T-helper 2 cell (primary cell): ENCODE measurements at regions not wholly inside any gene's neighbourhood (a gene's known extent, or its start where the extent isn't known, plus 50 kb on each side); places are given as distances from the start of the nearest gene placed in this dataset.

Source experiments
- DNase-seq, 5 experiments: peaks; one replicate each; pipeline versions ENCODE4 v3.0.0 to v3.0.0-alpha.2; 2012 to 2022

DNA sequence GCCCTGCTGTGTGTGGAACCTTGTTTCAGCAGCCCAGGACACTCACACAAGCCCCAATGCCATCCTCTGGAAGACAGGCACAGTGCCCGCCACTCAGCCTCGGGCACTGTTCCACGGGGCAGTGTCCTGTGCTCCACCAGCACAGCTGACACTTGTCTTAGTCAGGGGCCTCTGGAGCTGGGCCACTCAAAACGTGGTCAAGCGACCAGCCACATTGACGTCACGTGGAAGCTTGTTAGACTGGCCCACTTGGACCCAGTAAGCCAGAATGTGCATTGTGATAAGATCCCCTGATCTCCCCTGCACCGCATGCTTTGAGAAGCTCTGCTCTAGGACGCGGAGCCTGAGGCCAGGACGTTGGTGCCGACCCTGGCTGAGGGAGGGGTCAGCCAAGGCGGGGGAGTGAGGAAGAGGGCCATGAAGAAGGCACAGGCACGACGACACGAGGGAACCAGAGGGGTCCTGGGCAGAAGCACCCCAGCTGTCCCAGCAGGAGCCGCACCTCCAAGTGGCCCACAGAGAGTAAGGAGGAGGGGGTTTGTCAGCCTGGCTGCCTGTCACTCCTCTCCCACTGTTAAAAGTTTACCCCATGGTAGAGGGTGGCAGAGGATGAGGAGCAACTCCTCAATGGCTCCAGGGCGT lies 64.6 kb downstream of the LINC01488 start:
- DNase-seq, result no peak

DNA sequence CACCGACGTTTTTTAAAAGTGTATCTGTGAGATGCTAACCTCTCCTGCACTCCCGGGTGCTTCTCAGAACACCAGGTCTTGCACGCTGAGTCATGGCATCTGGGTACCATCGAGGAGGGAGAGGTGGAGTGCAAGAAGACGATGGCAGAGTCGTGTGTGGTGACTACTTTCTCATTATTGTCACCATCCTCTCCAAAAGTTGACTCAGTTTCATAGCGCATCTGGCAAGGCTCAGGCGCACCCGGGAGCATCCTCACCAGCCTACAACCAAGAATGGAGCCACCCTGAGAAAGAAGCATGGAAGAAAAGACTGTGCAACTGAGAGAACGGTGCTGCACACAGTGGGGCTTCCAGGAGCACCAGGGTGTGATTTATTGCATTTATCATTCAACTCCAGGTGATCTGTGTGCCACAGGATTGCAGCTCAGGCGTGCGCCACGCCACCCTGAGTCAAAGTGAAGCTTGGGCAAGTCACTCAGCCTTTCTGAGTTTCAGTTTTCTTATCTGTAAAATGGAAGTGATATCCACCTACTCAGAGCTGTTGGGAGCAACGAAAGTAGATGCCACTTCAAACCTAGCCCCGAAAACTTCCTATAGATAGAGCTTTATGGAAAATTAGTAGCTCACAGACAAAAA lies 65.4 kb downstream of the LINC01488 start:
- DNase-seq, result peak in 2 of 5 experiments; percentile 45 to 49

DNA sequence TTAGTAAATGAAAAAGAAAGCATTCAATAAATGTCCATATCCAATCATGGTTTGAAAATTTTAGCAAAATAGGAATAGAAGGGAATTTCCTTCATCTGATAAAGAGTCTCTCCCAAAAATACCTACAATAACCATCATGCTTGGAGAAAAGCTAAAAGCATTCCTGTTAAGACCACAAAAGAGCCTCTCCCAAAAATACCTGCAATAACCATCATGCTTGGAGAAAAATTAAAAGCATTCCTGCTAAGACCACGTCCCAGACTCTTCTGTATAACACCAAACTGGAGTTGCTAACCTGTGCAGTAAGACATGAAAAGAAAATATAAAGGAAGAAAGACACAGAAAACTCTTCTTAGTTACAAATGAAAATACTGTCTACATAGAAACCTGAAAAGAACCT lies 69.4 kb downstream of the LINC01488 start:
- no peak for DNase-seq

DNA sequence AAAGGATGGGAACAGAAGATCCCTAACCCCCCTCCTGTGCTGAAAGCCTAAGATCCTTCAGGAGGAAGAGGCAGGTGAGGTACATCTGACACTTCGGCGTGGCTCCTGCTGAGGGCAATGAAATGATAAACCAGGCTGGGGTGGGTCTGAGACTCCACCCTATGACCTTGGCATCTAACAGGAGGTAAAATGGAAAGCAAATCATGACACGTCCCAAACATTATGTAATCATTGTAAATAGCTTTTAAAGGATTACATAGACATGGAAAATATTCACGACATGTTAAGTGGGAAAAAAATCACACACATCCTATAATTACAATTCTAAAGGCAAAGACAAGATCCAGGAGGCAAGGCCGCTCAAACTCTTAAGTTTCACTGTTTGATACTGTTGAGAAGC lies 70.5 kb downstream of the LINC01488 start:
- no peak for DNase-seq

DNA sequence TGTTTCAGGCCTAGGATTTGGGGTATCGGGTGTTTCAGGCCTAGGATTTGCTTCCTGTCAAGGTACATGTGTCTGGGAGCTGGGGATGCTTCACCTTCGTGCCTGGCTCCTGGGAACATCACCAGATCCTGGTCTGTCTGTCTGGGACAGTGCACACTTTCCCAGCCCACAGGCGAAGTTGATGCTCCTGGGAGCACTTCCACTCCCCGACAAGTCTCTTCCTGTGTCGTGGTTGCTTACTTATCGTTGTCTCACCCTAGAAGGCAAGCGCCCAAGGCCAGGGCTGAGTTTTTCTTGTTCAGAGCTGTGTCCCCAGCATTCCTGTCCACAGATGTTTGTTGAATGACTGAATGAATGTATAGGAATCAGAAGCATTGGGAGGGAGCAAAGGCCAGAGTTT lies 71.5 kb downstream of the LINC01488 start:
- no peak for DNase-seq

DNA sequence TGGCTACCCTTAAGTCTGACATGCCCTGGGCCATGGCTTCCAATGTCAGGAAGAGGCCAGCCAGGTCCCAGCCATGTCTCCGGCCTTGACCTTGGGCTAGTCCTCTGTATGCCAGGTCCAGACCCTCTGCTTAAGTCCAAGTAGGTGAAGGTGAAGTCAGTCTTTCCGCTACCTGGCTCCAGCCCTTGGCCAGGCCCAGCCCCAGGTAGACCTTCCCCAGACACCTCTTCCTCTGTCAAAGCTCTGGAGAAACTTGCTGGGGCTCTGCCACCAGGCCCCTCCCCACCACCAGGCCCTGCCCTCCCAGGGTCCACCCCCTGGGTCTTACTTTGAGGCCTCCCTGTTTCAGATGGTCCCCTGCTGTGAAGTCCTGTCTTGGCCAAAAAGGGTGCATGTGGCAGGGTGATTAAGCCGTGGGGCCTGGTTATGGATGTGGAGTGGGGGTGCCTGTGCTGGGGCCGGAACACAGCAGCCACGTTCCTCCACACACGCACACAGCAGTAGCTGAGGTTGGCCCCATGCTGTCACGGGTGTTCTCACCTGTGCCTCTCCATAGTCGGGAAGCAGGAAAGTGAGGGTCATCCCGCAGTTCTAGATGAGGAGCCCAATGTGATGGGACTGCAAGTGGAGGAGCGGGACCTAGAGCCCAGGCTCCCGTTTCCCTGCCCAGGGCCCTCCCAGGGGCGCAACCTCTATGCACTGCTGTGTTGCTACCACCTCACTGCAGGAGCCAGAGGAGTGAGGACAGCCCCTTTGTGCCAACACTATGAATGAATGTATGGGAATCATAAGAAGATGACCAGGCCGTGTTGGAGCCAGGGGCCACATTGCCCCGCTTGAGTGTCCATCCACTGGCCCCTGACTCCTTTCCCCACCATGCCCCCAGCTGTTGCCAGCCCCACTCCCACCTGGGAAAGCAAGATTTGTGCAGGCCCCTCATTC lies 72.2 kb downstream of the LINC01488 start:
- no peak for DNase-seq

DNA sequence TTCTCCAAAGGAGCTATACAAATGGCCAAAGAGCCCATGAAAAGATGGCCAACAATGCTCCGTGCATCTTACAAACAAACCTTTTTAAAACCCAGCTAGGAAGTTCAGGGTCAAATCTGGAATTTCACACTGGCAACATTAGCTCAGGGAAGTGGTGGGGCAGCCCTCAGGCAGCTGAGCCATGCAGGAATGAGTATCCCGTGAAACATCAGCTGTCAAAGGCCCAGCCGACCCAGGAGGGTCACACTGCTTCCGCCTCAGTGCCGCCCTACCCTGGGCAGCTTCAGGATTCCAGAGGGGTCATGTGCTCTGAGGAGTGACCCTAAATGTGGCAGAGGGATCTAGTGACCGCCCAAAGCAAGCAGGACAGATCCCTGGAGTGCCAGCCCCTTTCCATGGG lies 73.4 kb downstream of the LINC01488 start:
- DNase-seq, result no peak

DNA sequence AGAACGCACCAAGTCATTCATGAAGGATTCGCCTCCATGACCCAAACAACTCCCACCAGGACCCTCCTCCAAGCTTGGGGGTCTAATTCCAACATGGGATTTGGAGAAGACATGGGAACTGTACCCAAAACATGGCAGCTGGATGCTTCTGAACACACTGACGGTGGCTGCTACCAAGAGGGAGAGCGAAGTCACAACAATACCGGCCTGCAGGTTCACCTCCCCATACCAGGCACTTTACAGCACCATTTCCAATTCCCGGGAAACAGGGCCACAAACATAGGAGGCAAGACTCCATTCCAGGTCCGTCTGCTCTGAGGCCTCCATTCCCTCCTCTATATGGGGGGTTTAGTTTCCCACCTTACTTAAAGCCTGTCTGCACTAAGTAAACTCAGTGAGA lies 75.8 kb downstream of the LINC01488 start:
- no peak for DNase-seq

DNA sequence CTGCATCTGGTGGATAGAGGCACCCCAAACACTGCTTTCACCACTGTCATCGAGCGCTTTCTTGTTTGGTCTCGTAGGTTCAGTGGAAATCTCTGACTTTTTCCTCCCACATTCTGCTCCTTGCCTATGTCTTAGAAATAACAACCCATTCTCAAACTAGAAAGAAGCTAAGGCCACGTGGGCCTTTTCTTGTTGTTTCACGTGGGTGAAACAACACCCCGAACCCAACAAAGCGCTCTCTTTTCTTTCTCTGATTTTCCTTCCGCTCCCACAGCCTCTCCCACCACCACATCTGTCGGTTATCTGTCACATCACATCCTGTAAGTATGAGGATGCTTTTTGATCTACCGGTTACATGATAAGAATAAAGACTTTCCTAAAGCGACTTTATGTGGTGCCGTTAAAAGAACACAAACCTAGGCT lies 77.1 kb downstream of the LINC01488 start:
- peak in 4 of 5 experiments; percentile 6 to 28 (median 12) for DNase-seq

DNA sequence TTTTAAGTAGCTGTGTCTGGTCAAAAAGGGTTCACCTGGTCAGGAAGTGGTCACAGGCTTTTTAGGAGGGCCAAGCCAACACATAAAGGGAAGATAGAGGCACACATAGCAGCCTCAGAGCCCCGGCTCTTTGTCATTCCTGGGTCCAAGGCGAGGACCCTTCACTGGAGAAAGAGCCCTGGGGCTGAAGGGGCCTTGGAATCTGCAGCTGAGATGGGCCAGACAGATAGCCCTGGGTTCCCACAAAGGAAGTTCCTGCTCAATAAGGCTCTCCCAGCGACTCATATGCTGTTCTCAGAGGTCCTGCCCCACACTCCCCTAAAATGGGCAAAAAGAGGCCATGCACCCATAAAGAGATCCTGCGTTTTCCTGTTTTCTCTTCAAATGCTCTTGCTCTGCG lies 77.7 kb downstream of the LINC01488 start:
- DNase-seq, result no peak

DNA sequence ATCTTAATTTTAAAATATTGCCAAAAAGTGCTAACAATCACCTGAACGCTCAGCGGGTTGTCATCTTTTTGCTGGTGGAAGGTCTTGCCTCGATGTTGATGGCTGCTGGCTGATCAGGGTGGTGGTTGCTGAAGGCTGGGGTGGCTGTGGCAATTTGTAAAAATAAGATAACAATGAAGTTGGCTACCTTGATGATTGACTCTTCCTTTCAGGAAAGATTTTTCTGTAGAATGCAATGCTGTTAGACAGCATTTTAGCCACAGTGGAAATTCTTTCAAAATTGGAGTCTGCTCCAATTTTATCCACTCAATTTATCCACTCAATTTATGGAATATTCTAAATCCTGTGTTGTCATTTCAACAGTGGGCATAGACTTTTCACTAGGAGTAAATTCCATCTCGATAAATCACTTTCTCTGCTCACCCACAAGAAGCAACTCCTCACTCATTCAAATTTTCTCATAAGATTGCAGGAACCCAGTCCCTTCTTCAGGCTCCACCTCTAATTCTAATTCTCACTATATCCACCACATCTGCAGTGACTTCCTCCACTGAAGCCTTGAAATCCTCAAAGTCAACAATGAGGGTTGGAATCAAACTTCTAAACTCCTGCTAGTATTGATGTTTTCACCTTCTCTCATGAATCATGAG lies 78.8 kb downstream of the LINC01488 start:
- DNase-seq, result no peak

DNA sequence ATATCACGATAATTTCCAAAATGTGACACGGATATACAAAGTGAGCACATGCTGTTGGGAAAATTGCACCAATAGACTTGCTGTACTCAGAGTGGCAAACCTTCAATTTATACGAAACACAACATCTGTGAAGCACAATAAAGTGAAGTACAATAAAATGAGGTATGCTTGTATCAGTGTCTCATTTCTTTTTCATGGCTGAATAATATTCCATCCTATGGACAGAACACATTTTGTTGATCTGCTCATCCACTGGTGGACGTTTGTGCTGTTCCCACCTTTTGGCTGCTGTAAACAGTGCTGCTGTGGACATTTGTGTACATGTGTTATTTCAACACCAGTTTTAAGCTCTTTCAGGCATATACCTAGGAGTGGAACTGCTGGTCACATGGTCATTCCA lies 78.7 kb upstream of the CCND1 start:
- no peak for DNase-seq

DNA sequence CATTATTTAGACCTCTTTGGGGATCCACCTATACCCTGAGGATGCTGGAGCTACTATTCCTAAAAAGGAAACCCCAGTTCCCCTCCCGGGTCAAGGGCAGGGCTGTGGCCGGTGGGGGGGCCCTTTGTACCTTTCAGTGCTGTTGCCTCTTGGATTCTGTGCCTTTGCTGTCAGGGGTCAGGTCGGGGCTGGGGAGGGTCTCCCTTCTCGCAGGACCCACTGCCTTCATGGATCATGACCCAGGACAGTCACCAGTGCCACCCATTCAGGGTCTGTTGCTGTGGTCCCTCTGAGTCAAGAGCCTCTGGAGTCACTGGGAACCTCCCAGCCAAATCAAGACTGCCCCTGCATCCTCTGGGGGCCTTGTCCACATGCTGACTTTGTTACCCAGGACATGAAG lies 78.1 kb upstream of the CCND1 start:
- DNase-seq, result no peak

DNA sequence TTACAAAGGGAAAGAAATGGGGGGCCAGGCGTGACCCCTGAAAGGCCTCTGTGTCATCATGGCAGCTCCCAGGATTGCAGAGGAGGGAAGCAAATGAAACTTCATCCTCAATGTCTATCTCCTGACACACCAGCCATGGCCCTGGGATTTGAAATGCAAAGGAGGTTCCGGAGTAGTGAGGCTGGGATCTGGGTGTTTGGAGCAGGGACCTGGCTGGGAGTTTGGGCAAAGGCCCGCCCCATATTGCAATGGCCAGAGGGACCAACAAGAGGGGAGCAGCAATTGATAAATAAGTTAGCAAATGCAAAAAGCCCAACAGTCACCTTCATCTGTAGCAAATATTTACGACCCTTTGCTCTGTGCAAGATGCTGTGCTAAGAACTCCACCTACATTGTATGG lies 77.7 kb upstream of the CCND1 start:
- DNase-seq, result no peak

DNA sequence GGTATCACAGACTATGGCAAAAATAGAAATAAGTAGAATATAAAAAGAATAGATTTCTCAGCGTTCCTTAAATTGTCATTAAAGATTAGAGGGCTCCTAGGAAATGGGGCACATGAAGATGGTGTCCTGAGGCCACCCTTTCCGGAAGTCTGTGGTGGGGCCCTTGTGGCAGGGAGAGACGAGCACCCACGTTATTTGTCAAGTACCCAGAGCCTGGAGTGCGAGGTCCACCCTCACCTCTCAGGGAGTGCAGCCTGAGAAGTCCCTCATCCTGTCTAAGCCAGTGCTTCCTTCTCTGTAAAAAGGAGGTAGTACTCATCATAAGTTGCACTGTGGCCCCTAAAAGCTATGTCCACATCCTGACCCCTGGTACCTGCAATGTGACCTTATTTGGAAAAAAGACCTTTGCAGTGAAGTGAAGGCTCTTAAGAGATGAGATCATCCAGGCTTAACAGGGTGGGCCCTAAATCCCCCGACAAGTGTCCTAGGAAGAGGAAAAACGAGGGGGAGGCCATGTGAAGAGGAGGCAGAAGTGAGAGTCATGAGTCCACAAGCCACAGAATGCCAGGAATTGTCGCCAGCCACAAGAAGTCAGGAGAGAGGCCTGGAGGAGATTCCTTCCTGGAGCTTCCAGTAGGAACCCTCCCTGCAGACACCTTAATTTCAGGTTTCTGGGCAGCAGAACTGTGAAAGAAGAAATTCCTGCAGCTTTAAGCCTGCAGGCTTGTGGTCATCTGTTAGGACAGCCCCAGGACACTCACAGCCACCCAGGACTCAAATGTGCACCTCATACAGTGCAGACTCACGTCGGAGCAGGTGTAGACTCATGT lies 76.8 kb upstream of the CCND1 start:
- no peak for DNase-seq

DNA sequence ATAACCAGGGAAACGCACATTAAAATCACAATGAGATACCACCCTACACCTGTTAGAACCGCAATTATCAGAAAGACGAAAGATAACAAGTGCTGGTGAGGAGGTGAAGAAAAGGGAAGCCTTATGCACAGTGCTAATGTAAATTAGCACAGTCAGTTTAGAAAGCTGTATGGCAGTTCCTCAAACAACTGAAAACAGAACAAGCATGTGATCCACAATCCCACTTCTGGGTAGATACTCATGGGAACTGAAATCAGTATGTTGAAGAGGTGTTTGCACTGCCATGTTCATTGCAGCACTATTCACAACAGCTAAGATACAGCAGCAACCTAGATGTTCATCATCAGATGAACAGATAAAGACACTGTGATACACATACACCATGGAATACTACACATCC lies 75.0 kb upstream of the CCND1 start:
- no peak for DNase-seq

DNA sequence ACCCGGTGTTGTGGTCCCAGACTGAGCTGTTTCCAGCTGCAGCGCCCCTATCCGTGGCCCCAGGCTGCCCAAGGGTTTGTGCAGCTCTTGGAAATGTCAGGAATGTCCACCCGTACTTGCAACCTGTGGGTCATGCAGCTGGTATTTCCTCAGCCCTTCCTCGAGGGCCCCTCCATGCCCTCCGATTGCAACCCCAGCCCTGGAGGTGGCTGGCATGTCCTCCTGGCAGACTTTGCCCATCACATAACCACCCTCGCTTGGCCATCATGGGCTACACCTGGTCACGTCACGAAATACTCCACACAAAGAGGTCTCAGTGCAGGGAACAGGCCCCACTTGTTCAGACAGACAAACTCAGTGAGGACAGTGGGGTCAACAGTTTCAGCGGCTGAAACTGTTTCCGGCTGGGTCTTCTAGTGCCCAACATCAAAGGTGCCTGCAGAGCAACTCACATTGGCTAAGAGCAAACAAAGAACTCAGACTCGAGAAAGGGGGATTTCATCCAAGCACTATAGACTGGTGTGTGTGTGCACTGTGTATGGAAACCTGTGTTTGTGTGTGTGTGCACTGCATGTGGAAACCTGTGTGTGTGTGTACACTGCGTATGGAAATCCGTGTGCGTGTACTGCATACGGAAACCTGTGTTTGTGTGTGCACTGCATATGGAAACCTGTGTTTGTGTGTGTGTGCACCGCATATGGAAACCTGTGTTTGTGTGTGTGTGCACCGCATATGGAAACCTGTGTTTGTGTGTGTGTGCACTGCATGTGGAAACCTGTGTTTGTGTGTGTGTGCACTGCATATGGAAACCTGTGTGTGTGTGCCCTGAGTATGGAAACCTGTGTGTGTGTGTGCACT lies 72.8 kb upstream of the CCND1 start:
- no peak for DNase-seq

DNA sequence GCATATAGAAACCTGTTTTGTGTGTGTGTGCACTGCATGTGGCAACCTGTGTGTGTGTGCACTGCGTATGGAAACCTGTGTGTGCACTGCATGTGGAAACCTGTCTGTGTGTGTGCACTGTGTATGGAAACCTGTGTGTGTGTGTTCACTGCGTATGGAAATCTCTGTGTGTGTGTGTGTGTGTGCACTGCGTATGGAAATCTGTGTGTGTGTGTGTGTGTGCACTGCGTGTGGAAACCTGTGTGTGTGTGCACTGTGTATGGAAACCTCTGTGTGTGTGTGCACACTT lies 72.2 kb upstream of the CCND1 start:
- no peak for DNase-seq

DNA sequence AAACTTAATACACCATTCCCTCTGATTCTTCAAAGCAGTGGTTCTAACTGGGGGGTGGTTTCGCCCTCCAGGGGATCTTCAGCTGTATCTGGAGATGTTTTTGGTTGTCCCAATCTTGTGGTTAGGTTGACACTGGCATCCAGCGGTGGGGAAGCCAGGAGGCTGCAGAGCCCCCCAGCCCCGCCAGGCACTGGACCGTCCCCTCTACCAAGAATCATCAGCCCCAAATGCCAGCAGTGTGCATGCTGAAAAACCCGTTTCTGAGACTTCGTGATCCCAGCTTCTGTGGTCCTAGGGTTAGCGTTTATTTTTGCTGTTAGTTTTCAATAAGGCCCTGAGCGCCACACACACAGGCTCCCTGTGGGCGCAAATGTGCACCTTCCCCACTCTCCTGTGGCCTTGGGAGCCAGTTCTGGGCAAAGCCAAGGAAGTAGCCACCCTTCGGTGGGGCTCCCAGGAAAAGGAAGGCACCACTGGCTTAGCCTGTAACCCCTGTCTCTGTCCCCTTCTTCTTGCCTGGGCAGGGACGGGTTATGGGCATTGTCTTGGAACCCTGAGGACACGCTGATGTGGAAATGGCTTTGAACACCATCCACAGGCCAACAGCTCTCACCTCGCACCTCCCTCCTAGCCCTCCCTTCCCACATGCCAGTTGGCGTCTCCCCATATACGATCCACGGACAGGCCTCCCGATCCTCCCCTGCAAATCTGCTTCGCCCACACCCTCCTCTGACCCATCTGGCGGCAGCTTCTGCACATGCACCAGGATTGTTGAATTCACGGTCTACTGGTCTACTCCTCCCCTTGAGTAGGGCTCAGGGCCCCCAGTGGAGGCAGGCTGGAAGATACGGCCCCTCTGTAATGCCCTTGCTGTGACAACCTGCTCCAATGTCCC lies 71.4 kb upstream of the CCND1 start:
- no peak for DNase-seq

DNA sequence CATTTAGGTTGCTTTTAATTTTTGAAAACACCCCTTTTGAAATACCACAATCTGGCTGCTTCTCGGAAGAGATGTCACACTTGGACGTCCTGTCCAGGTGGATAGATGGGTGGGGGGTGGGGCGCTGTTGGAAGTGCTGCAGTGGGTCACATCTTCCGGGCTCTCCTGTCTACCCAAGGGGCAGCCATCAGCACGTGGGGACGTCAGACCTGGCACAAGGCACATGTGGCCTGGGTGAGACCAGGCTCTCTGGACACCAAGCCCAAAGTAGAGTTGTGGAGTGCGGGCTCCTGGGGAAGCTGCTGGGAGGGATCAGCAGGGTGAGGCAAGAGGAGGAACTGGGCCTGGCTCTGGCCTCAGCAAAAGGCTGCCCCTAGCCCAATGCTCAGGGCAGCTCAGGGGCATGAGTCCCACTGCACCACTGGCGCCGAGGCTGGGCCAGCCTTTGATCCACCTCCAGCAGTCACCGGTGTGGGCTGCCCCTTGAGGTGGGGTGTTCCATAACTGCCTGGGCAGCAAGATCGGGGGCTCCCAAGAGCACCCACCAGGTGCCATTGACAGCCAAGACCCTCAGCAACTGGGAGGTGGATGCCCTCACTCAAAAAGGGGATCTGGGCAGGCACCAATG lies 68.6 kb upstream of the CCND1 start:
- no peak for DNase-seq
